HUES48 (cell line): ENCODE measurements at regions not wholly inside any gene's neighbourhood (a gene's known extent, or its start where the extent isn't known, plus 50 kb on each side); places are given as distances from the start of the nearest gene placed in this dataset.
A peak's percentile ranks its signal among the peaks of the same experiment; 100 is the strongest.

ENCODE experiments used
- H3K27ac ChIP-seq: one replicate; pipeline ENCODE4 v1.7.0; 2013; ENCODE audit warnings: low read depth, low read length, inconsistent platforms
- H3K27me3 ChIP-seq: 2 replicates; pipeline ENCODE4 v1.6.1; 2013; ENCODE audit warnings: mild to moderate bottlenecking, low read length; ENCODE audit not compliant: control insufficient read depth, insufficient read depth
- H3K36me3 ChIP-seq: 2 replicates; pipeline ENCODE4 v1.6.1; 2013; ENCODE audit warnings: low read length; ENCODE audit not compliant: control insufficient read depth, insufficient read depth
- H3K4me1 ChIP-seq: 2 replicates; pipeline ENCODE4 v1.6.1; 2013; ENCODE audit warnings: mild to moderate bottlenecking, low read length; ENCODE audit not compliant: control insufficient read depth, insufficient read depth
- H3K4me3 ChIP-seq: 2 replicates; pipeline ENCODE4 v1.5.1; 2013; ENCODE audit warnings: mild to moderate bottlenecking, low read depth, low read length
- H3K9ac ChIP-seq: 2 replicates; pipeline ENCODE4 v1.6.1; 2013; ENCODE audit warnings: mild to moderate bottlenecking, low read depth, low read length, moderate library complexity
- H3K9me3 ChIP-seq: 2 replicates; pipeline ENCODE4 v1.6.1; 2013; ENCODE audit warnings: low read length; ENCODE audit not compliant: control insufficient read depth, insufficient read depth

DNA sequence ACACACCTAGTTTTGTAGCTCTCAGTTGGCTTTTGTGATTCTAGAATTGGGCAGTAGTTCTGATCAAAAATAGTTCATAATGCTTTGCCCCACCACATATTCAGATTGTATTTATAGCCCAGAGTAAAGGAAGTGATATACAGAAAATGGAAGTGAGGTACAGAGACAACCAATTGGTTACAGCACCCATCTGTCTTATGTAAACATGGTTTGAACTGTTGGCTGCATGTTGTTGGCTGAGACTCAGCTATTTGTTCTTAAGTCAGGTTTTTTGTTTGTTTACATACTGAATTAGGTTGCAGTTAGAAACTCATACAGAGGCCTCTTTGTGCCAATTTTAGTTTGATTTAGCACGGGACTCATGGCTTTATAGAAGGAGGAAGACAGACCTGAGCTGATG is 158.9 kb upstream of the GPR26 start:
- H3K27ac ChIP-seq: no peak overlapping the region
- no peaks in the 10 kb centered on the region for H3K27me3 ChIP-seq

GRCh38 chr10:123509338-123509737 is 156.8 kb upstream of the GPR26 start:
- H3K9ac ChIP-seq: no peak overlapping the region
- no peak overlapping the region for H3K27ac ChIP-seq
- no peaks in the 10 kb centered on the region for H3K36me3 ChIP-seq
- H3K27me3 ChIP-seq: no peaks in the 10 kb centered on the region
- H3K4me1 ChIP-seq: peaks cover 6% of the 10 kb centered on the region
- no peaks in the 10 kb centered on the region for H3K9me3 ChIP-seq
- H3K4me3 ChIP-seq: no peak overlapping the region

More for the DNA sequence above, 158.9 kb upstream of the GPR26 start:
- no peaks in the 10 kb centered on the region for H3K36me3 ChIP-seq
- no peak overlapping the region for H3K4me3 ChIP-seq
- no peaks in the 10 kb centered on the region for H3K4me1 ChIP-seq
- H3K9me3 ChIP-seq: no peaks in the 10 kb centered on the region
- H3K9ac ChIP-seq: no peak overlapping the region

DNA sequence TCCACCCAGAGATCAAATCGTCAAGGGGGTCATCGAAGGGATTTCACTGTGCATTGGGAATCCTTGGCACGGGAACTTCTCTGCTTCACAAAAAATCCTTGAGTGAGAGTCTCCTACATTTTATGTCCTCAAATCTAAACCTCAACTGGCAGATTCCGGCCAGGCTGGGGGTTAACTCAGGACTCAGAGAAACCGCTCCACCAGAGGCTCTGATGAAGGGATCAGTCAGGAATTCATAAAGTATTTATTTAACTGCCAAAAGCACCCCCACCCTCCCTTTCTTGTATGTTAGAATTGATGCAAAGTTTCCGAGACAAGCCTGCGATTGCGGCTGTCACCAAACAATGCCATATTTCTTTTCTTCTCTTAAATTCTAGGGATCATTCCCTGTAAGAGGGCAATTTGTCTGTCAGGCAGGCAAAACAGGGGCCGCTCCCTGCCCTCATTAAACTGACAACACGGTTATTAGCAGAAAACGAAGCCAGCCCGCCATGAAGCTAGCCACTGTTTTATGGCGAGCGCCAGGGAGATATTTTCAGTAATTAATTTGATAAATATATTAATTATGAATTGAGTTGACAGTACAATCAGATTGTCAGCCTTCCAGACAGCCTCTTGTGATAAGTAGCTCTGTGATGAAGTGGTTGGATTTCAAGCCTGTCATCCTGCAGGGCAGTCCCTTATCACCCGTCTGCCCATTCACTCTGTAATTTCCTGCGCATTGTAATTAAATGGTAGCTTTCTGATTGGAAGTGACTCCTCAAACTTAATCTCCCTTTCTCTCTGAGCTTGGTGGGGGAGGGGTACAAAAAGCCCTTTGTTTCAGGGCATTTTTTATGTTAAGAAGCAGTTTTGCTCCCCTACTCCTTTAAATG is 153.0 kb upstream of the GPR26 start:
- H3K9ac ChIP-seq: peak overlapping the region; percentile 20; the same call in 1 of the 2 replicates
- H3K27ac ChIP-seq: no peak overlapping the region
- no peak overlapping the region for H3K4me3 ChIP-seq
- H3K27me3 ChIP-seq: no peaks in the 10 kb centered on the region
- H3K9me3 ChIP-seq: no peaks in the 10 kb centered on the region
- no peaks in the 10 kb centered on the region for H3K36me3 ChIP-seq
- H3K4me1 ChIP-seq: peaks cover 6% of the 10 kb centered on the region

DNA sequence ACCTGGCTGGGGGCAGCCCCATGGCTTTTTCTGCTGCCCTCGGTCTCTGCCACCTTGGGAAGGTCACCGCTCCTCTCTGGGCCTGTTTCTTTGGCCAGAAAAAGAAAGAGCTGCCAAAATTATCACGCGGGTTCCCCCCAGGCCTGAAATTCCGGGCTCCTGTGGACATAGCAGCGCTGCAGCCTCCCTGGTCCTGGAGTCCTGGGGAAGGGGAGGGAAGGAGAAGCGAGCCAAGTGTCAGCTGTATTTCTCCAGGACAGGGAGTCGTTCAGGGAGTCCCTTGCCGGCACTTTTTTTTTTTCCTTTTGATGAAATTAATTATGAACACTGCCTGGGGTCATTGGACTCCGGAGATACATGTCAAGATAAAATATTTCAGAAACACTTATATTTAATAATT is 152.3 kb upstream of the GPR26 start:
- no peaks in the 10 kb centered on the region for H3K9me3 ChIP-seq

DNA sequence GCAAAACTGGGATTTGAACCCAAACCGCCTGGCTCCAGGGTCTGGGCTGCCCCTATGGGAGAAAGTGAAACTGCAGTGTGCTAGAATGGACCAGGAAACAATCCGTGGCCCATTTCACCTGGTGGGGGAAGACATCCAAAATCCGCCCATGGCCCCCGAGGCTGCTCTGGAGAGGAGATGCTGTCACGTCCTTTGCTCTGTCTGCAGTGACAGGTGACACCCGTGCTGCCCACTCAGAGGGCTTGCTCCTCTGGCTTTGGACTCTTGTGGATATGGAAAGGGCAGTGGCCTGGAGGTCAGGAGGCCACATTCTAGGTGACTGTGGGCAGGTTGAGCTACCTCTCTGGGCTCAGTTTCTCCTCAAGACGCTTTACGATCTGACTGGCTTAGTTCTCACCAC is 151.2 kb upstream of the GPR26 start:
- no peaks in the 10 kb centered on the region for H3K27me3 ChIP-seq
- H3K4me1 ChIP-seq: peaks cover 6% of the 10 kb centered on the region
- no peaks in the 10 kb centered on the region for H3K9me3 ChIP-seq
- H3K36me3 ChIP-seq: no peaks in the 10 kb centered on the region
- no peak overlapping the region for H3K9ac ChIP-seq
- H3K4me3 ChIP-seq: no peak overlapping the region
- H3K27ac ChIP-seq: no peak overlapping the region

More for the DNA sequence above, 152.3 kb upstream of the GPR26 start:
- peak overlapping the region; percentile 20; the same call in 1 of the 2 replicates for H3K9ac ChIP-seq
- no peak overlapping the region for H3K27ac ChIP-seq
- H3K4me1 ChIP-seq: peaks cover 6% of the 10 kb centered on the region
- H3K36me3 ChIP-seq: no peaks in the 10 kb centered on the region
- H3K4me3 ChIP-seq: no peak overlapping the region
- H3K27me3 ChIP-seq: no peaks in the 10 kb centered on the region

- Histone ChIP-seq H3K27ac (no peak overlapping the region), H3K9ac (no peak overlapping the region), H3K9me3 (no peaks in the 10 kb centered on the region), H3K4me3 (no peak overlapping the region), H3K36me3 (no peaks in the 10 kb centered on the region), H3K27me3 (no peaks in the 10 kb centered on the region), H3K4me1 (peaks cover 6% of the 10 kb centered on the region)
Measured at GRCh38 chr10:123515661-123516060, 150.5 kb upstream of the GPR26 start.

DNA sequence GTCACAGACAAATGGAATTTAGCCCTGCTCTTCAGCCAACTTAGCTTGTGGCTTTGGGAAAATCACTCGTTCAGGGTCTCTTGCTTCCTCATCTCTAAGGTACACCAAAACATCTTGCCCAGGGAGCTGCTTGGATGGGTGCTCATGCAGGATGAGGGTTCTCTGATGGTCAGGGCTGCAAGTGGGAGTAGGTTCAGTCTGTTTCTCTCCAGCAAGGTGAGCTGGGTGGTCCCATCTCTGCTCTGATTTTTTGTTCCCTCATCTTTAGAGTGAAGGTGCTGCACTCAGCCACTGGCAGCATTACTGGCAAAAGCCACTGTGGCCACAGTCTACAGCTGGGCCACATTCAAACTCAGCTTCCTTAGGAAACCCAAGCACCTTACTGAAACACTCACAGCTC is 149.9 kb upstream of the GPR26 start:
- Histone ChIP-seq H3K4me3 (no peak overlapping the region), H3K27ac (no peak overlapping the region), H3K9me3 (no peaks in the 10 kb centered on the region), H3K4me1 (peaks cover 6% of the 10 kb centered on the region), H3K9ac (no peak overlapping the region), H3K27me3 (no peaks in the 10 kb centered on the region), H3K36me3 (no peaks in the 10 kb centered on the region)

GRCh38 chr10:123517426-123517825 is 148.7 kb upstream of the GPR26 start:
- Histone ChIP-seq H3K4me1 (peaks cover 6% of the 10 kb centered on the region), H3K27ac (no peak overlapping the region), H3K27me3 (no peaks in the 10 kb centered on the region), H3K36me3 (no peaks in the 10 kb centered on the region), H3K9ac (no peak overlapping the region), H3K4me3 (no peak overlapping the region), H3K9me3 (no peaks in the 10 kb centered on the region)

DNA sequence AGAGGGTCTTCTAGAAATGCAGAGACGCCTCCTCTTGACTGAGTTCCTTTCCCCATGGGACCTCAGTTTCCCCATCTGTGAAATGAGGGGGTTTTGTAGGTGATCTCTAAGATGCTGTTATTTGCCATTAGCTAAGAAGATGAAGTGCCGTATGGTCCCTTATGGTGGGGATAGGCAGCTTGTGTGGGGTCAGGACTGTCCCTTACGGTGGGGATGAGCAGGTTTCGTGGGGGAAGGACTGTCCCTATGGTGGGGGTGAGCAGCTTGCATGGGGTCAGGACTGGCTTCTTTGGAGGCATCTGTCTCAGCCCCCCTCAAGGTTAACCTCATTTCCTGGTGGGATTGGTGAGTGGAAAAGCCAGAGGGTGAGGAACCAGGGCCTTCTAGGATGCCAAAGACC is 148.3 kb upstream of the GPR26 start:
- Histone ChIP-seq H3K27ac (no peak overlapping the region), H3K36me3 (no peaks in the 10 kb centered on the region), H3K9ac (no peak overlapping the region), H3K9me3 (no peaks in the 10 kb centered on the region), H3K4me3 (no peak overlapping the region), H3K4me1 (peaks cover 6% of the 10 kb centered on the region), H3K27me3 (no peaks in the 10 kb centered on the region)

DNA sequence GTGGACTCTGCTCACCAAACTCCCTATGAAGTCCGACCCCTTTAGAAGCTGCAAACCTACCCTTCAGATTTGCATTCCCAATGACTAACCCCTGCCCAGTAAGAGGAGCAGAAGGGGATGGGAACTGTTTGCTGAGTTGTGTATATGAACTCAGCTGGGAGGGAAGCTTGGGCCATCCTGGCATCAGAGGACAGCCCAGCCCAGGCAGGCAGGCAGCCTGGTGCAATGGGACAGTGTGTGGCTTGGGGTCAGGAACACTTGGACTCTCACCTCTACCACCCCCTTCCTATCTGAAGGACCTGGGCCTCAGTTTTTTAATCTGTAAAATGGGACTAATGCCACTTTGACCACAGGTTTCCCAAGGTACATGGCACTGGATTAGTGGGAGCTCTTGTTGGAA is 147.4 kb upstream of the GPR26 start:
- Histone ChIP-seq H3K4me3 (no peak overlapping the region), H3K27ac (no peak overlapping the region), H3K36me3 (no peaks in the 10 kb centered on the region), H3K9me3 (no peaks in the 10 kb centered on the region), H3K27me3 (no peaks in the 10 kb centered on the region), H3K4me1 (peaks cover 2% of the 10 kb centered on the region), H3K9ac (no peak overlapping the region)

- H3K9me3 ChIP-seq: no peaks in the 10 kb centered on the region
- H3K9ac ChIP-seq: no peak overlapping the region
- H3K27me3 ChIP-seq: no peaks in the 10 kb centered on the region
Measured at GRCh38 chr10:123519861-123520260, 146.3 kb upstream of the GPR26 start.

More at GRCh38 chr10:123519861-123520260, 146.3 kb upstream of the GPR26 start:
- no peak overlapping the region for H3K4me3 ChIP-seq
- no peaks in the 10 kb centered on the region for H3K36me3 ChIP-seq
- H3K4me1 ChIP-seq: no peaks in the 10 kb centered on the region
- H3K27ac ChIP-seq: no peak overlapping the region
